SK-N-SH (cell line): ENCODE measurements at regions not wholly inside any gene's neighbourhood (a gene's known extent, or its start where the extent isn't known, plus 50 kb on each side); places are given as distances from the start of the nearest gene placed in this dataset.

Experiments used
- CTCF ChIA-PET: fragments of 300-600, 350-600 bp; formaldehyde crosslinking; extraction: SDS; loops from one replicate; lab custom pipeline; 2021; lab: Yijun Ruan, JAX
- POLR2A ChIA-PET: fragments of 350-600 bp; sonication (Branson Sonifier 250); formaldehyde crosslinking; extraction: SDS; loops from one replicate; lab custom pipeline; 2020; ENCODE audit warnings: antibody characterized with exemption, inconsistent platforms; lab: Yijun Ruan, JAX
- DNase-seq: peaks from one replicate; pipeline ENCODE4 v3.0.0; 2012
- H2AFZ ChIP-seq: fragments of 200-600 bp; sonication (generic); 2 replicates; pipeline ENCODE4 v1.8.1; 2016; ENCODE audit warnings: antibody characterized with exemption, mild to moderate bottlenecking, low read depth
- H3F3A ChIP-seq: fragments of 200-600 bp; sonication (generic); replicated peaks from 2 replicates; pipeline ENCODE3; 2016; ENCODE audit warnings: antibody characterized with exemption, mild to moderate bottlenecking; ENCODE audit not compliant: insufficient read depth
- H3K27ac ChIP-seq, 2 experiments: fragments of 200-500 bp in 1 of 2; fragments of 200-600 bp in 1 of 2; sonication (Bioruptor generic) in 1 of 2; sonication (generic), shearing (Covaris generic) in 1 of 2; 2 replicates each; pipeline versions ENCODE4 v1.5.1 to v1.6.1; 2014 to 2016; ENCODE audit warnings: low read depth in 2 of 2, inconsistent platforms in 1 of 2, low read length in 1 of 2, mild to moderate bottlenecking in 1 of 2, mixed read lengths in 1 of 2
- H3K27me3 ChIP-seq: fragments of 200-600 bp; sonication (generic), shearing (Covaris generic); 2 replicates; pipeline ENCODE4 v1.6.1; 2016; ENCODE audit warnings: mixed run types; ENCODE audit not compliant: insufficient read depth
- H3K36me3 ChIP-seq, 2 experiments: fragments of 200-500 bp in 1 of 2; fragments of 200-600 bp in 1 of 2; sonication (Bioruptor generic) in 1 of 2; sonication (generic) in 1 of 2; replicated peaks in 1 of 2; 2 replicates each; pipeline versions ENCODE3 to v1.5.1; 2014 to 2016; ENCODE audit warnings: low read length in 1 of 2, mild to moderate bottlenecking in 1 of 2; ENCODE audit not compliant: insufficient read depth in 2 of 2, control insufficient read depth in 1 of 2
- H3K4me1 ChIP-seq, 2 experiments: fragments of 200-500 bp in 1 of 2; fragments of 200-600 bp in 1 of 2; sonication (Bioruptor generic) in 1 of 2; sonication (generic), shearing (Covaris generic) in 1 of 2; 2 replicates each; pipeline versions ENCODE4 v1.5.1 to v1.6.1; 2014 to 2016; ENCODE audit warnings: low read depth in 1 of 2, low read length in 1 of 2, mixed run types in 1 of 2; ENCODE audit not compliant: insufficient read depth in 2 of 2, control insufficient read depth in 1 of 2
- H3K4me2 ChIP-seq: fragments of 200-600 bp; sonication (generic), shearing (Covaris generic); 2 replicates; pipeline ENCODE4 v1.6.1; 2017; ENCODE audit warnings: mixed run types
- H3K4me3 ChIP-seq, 2 experiments: fragments of 200-500 bp in 1 of 2; fragments of 200-600 bp in 1 of 2; sonication (Bioruptor generic) in 1 of 2; sonication (generic), shearing (Covaris generic) in 1 of 2; 2 replicates each; pipeline versions ENCODE4 v1.5.1 to v1.8.1; 2014 to 2016; ENCODE audit warnings: low read depth in 2 of 2, inconsistent platforms in 1 of 2, low read length in 1 of 2, mild to moderate bottlenecking in 1 of 2, mixed read lengths in 1 of 2, moderate library complexity in 1 of 2
- H3K79me2 ChIP-seq: fragments of 200-600 bp; sonication (generic); 2 replicates; pipeline ENCODE4 v1.8.1; 2017; ENCODE audit warnings: mild to moderate bottlenecking; ENCODE audit not compliant: insufficient read depth
- H3K9ac ChIP-seq: fragments of 200-600 bp; sonication (generic); 2 replicates; pipeline ENCODE4 v1.6.1; 2017; ENCODE audit warnings: mixed run types
- H3K9me2 ChIP-seq: fragments of 200-600 bp; sonication (generic); 2 replicates; pipeline ENCODE4 v1.6.1; 2017; ENCODE audit warnings: mixed run types
- H3K9me3 ChIP-seq: fragments of 200-600 bp; sonication (generic); 2 replicates; pipeline ENCODE4 v1.6.1; 2017; ENCODE audit warnings: mixed run types, mild to moderate bottlenecking, moderate library complexity
- H4K20me1 ChIP-seq: fragments of 200-600 bp; sonication (generic); 2 replicates; pipeline ENCODE4 v1.6.1; 2017; ENCODE audit warnings: mild to moderate bottlenecking, mixed run types; ENCODE audit not compliant: insufficient read depth
- FOSL2 ChIP-seq: IDR thresholded peaks from 2 replicates; pipeline ENCODE4 v1.4.0; 2012; ENCODE audit warnings: low read depth, mild to moderate bottlenecking, moderate library complexity, borderline replicate concordance
- FOXM1 ChIP-seq: IDR thresholded peaks from 2 replicates; pipeline ENCODE4 v1.4.0; 2012; ENCODE audit warnings: low read depth, mild to moderate bottlenecking
- GABPA ChIP-seq: IDR thresholded peaks from 2 replicates; pipeline ENCODE4 v1.4.0; 2012; ENCODE audit warnings: low read depth, mild to moderate bottlenecking
- GATA2 ChIP-seq: sonication (generic); formaldehyde crosslinking; IDR thresholded peaks from 2 replicates; pipeline ENCODE4 v1.5.0; 2020; ENCODE audit warnings: mild to moderate bottlenecking, missing genetic modification reagents
- JUND ChIP-seq: IDR thresholded peaks from 2 replicates; pipeline ENCODE4 v1.4.0; 2012
- MAX ChIP-seq: IDR thresholded peaks from 2 replicates; pipeline ENCODE4 v1.4.0; 2012; ENCODE audit warnings: low read depth
- MEF2A ChIP-seq: IDR thresholded peaks from 2 replicates; pipeline ENCODE4 v1.4.0; 2012; ENCODE audit warnings: low read depth, borderline replicate concordance
- MXI1 ChIP-seq: IDR thresholded peaks from 2 replicates; pipeline ENCODE4 v1.6.1; 2012; ENCODE audit warnings: mild to moderate bottlenecking, low read depth, low read length, improper control_type of control experiment
- NFIC ChIP-seq: IDR thresholded peaks from 2 replicates; pipeline ENCODE4 v1.4.0; 2012; ENCODE audit warnings: borderline replicate concordance
- POLR2AphosphoS5 ChIP-seq: IDR thresholded peaks from 2 replicates; pipeline ENCODE4 v1.6.1; 2012; ENCODE audit warnings: low read depth, low read length
- SIN3A ChIP-seq: IDR thresholded peaks from 2 replicates; pipeline ENCODE4 v1.6.1; 2012; ENCODE audit warnings: low read depth, mild to moderate bottlenecking, low read length, moderate library complexity, borderline replicate concordance
- SMC3 ChIP-seq: IDR thresholded peaks from 2 replicates; pipeline ENCODE4 v1.6.1; 2012; ENCODE audit warnings: low read depth, low read length, improper control_type of control experiment
- TAF1 ChIP-seq: IDR thresholded peaks from 2 replicates; pipeline ENCODE4 v1.6.1; 2012; ENCODE audit warnings: low read depth, mild to moderate bottlenecking, low read length, moderate library complexity, borderline replicate concordance
- TCF12 ChIP-seq: IDR thresholded peaks from 2 replicates; pipeline ENCODE4 v1.4.0; 2012
- USF2 ChIP-seq: fragments of 150-350 bp; IDR thresholded peaks from 2 replicates; pipeline ENCODE4 v1.6.1; 2017; ENCODE audit warnings: antibody characterized with exemption, low read length, low read depth, borderline replicate concordance
- WGBS: methylation state at CpG from one replicate; pipeline ENCODE4 v1.1.6; 2017; ENCODE audit warnings: low lambda C conversion rate; 5-methylcytosine and 5-hydroxymethylcytosine counted together

- no peak overlapping the region for H3K4me2 ChIP-seq
- H3K9me2 ChIP-seq: no peaks in the 10 kb centered on the region
- no peaks in the 10 kb centered on the region for H3F3A ChIP-seq
- H3K27me3 ChIP-seq: no peaks in the 10 kb centered on the region
- no peaks in the 10 kb centered on the region for H3K79me2 ChIP-seq
- WGBS: 68% methylated on average over 20 of the region's 27 CpGs
- H3K36me3 ChIP-seq: no peaks in the 10 kb centered on the region
- peak; percentile 2 for DNase-seq
- no peaks in the 10 kb centered on the region for H3K9me3 ChIP-seq
- ChIA-PET CTCF (no interaction called here), POLR2A (no interaction called here)
- H4K20me1 ChIP-seq: no peaks in the 10 kb centered on the region
- TF ChIP-seq NFIC (no peak), TAF1 (no peak), POLR2AphosphoS5 (no peak), USF2 (no peak), SMC3 (no peak), MEF2A (no peak), GATA2 (CRISPR knock-in tag) (no peak), TCF12 (no peak), MXI1 (no peak), FOXM1 (no peak), MAX (no peak), GABPA (no peak), SIN3A (no peak)
- H2AFZ ChIP-seq: no peak overlapping the region
- H3K4me1 ChIP-seq: peaks cover 0 to 21% of the 10 kb centered on the region in 2 experiments; a peak in 1 of 4 replicates
- no peak overlapping the region for H3K9ac ChIP-seq
- H3K27ac ChIP-seq: no peak overlapping the region
- no peak overlapping the region for H3K4me3 ChIP-seq
These were observed 324.6 kb downstream of the TMEM121 start for GRCh38 chr14:105850853-105851581.

DNA sequence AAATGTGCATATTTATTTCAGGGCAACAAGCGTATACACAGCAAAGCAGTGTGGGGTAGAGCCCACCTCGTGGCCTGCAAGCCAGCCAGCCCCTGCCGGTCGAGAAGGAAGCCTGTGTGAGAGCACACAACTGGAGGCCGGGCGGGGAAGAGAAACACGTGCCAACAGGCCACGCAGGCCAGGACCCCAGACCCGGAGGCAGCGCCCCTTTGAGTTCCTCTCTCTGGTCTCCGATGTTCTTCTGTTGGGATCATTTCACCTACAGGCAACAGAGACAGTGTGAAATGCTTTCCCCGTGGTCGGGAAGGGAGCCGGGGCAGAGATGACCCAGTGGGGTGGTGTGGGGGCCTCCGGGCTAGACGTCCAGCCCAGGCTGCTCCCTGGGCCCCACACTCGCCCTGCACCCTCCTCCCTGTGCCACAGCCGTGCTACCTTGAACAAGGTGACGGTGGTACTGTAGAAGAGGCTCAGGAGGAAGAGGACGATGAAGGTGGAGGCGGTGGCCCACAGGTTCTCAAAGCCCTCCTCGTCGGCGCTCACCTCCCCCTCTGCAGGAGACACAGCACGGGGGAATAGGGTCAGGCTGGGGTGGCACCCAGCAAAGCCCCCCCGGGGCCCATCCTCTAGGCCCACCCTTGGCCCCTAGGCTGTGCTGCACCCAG, 325.5 kb downstream of the TMEM121 start:
- CTCF ChIA-PET: no interaction called here
- Histone ChIP-seq H3K27me3 (no peaks in the 10 kb centered on the region), H3K4me1 (peaks cover 0 to 26% of the 10 kb centered on the region in 2 experiments; a peak in 1 of 4 replicates), H3K36me3 (no peaks in the 10 kb centered on the region), H3K27ac (peak overlapping the region in 1 of 2 experiments; percentile 92; a peak in 1 of 4 replicates), H3K79me2 (no peaks in the 10 kb centered on the region), H3K9me2 (no peaks in the 10 kb centered on the region), H3F3A (no peaks in the 10 kb centered on the region), H3K4me2 (no peak overlapping the region), H3K4me3 (no peak overlapping the region), H2AFZ (no peak overlapping the region), H3K9me3 (no peaks in the 10 kb centered on the region), H4K20me1 (no peaks in the 10 kb centered on the region), H3K9ac (no peak overlapping the region)
- TF ChIP-seq JUND (no peak), FOSL2 (no peak)
- DNase-seq: peak; percentile 26
- WGBS: 58% methylated on average over 18 of the region's 26 CpGs
- POLR2A ChIA-PET: interaction anchor here (1.8 kb wide), 1 partner anchor 28 kb away, joined by 5 read pairs; no protein-coding TSS in a partner anchor
